Kidney (tissue), 13 donors: ENCODE measurements at regions not wholly inside any gene's neighbourhood (a gene's known extent, or its start where the extent isn't known, plus 50 kb on each side); places are given as distances from the start of the nearest gene placed in this dataset.
"Not testable (repeated sequence)": the region's sequence is repeated elsewhere in the genome, so short reads cannot be mapped to it uniquely, and the experiment has no call there.

Experiments used
- DNase-seq, 5 donors: peaks; one replicate each; pipeline ENCODE4 v3.0.0-alpha.2; 2013 to 2020
- FAIRE-seq: peaks from 2 replicates; lab custom pipeline; 2012; peaks lifted over from hg19 to GRCh38; lab: Jason Lieb, UNC
- H3K27ac ChIP-seq, 2 donors: one replicate each; pipeline ENCODE4 v1.7.0; 2013; ENCODE audit warnings: low read depth in 2 of 2, low read length in 2 of 2, inconsistent platforms in 1 of 2
- H3K27me3 ChIP-seq: one replicate; pipeline ENCODE4 v1.7.1; 2013; ENCODE audit warnings: low read length, inconsistent platforms; ENCODE audit not compliant: control insufficient read depth, insufficient read depth
- H3K36me3 ChIP-seq, 3 donors: one replicate each; pipeline versions ENCODE4 v1.7.0 to v1.7.1; 2013; ENCODE audit warnings: low read length in 3 of 3, control low read depth in 1 of 3, inconsistent platforms in 1 of 3; ENCODE audit not compliant: insufficient read depth in 3 of 3, control insufficient read depth in 2 of 3
- H3K4me1 ChIP-seq, 3 donors: one replicate each; pipeline versions ENCODE4 v1.7.0 to v1.7.1; 2013; ENCODE audit warnings: low read length in 3 of 3, inconsistent platforms in 1 of 3, low read depth in 1 of 3; ENCODE audit not compliant: control insufficient read depth in 2 of 3, insufficient read depth in 2 of 3
- H3K4me3 ChIP-seq, 3 donors: one replicate each; pipeline versions ENCODE4 v1.7.0 to v1.8.1; 2013; ENCODE audit warnings: low read length in 3 of 3, control low read depth in 1 of 3, inconsistent platforms in 1 of 3
- H3K9ac ChIP-seq, 3 donors: one replicate each; pipeline versions ENCODE4 v1.7.0 to v1.7.1; 2013; ENCODE audit warnings: low read length in 3 of 3, control low read depth in 1 of 3, inconsistent platforms in 1 of 3
- H3K9me3 ChIP-seq, 3 donors: one replicate each; pipeline versions ENCODE4 v1.7.0 to v1.7.1; 2013; ENCODE audit warnings: low read length in 3 of 3, control low read depth in 1 of 3, inconsistent platforms in 1 of 3; ENCODE audit not compliant: control insufficient read depth in 2 of 3, insufficient read depth in 1 of 3
- intact Hi-C: fragments of 100-400 bp; cut with DNase I; formaldehyde crosslinking; loops from one replicate; pipeline ENCODE4 v1.11.1; 2022
- TF ChIP-seq, protein P1 (sequence below): IDR thresholded peaks from 3 replicates; pipeline ENCODE4 v1.5.1; 2012; ENCODE audit warnings: mild to moderate bottlenecking, moderate library complexity, borderline replicate concordance; ENCODE audit not compliant: insufficient read depth; ENCODE audit errors: extremely low read depth
- donor health status: control.
- donor health status: control.
- donor health status: control.
- donor health status: control.
- donor health status: control.
- donor health status: DM: yes; HTN: yes; CAD: no.
- donor health status: Normal renal cell carcinoma (clear cell type).

GRCh38 chr7:131934452-131934851, 378.0 kb upstream of the PODXL start:
- FAIRE-seq (peak; percentile 73), DNase-seq (peak in 3 of 5 donors; percentile 31 to 69 (median 54))
- TF ChIP-seq, protein P1, sequence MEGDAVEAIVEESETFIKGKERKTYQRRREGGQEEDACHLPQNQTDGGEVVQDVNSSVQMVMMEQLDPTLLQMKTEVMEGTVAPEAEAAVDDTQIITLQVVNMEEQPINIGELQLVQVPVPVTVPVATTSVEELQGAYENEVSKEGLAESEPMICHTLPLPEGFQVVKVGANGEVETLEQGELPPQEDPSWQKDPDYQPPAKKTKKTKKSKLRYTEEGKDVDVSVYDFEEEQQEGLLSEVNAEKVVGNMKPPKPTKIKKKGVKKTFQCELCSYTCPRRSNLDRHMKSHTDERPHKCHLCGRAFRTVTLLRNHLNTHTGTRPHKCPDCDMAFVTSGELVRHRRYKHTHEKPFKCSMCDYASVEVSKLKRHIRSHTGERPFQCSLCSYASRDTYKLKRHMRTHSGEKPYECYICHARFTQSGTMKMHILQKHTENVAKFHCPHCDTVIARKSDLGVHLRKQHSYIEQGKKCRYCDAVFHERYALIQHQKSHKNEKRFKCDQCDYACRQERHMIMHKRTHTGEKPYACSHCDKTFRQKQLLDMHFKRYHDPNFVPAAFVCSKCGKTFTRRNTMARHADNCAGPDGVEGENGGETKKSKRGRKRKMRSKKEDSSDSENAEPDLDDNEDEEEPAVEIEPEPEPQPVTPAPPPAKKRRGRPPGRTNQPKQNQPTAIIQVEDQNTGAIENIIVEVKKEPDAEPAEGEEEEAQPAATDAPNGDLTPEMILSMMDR = no peak
- Histone ChIP-seq H3K4me1 (peaks cover 0 to 14% (median 13%) of the 10 kb centered on the region in 3 donors), H3K36me3 (no peaks in the 10 kb centered on the region), H3K27me3 (no peaks in the 10 kb centered on the region), H3K9me3 (no peaks in the 10 kb centered on the region), H3K27ac (peak overlapping the region; percentile 37 to 78), H3K4me3 (no peak overlapping the region), H3K9ac (no peak overlapping the region)
- intact Hi-C loops = no loop called here

- no peaks in the 10 kb centered on the region for H3K9me3 ChIP-seq
- no peaks in the 10 kb centered on the region for H3K27me3 ChIP-seq
- intact Hi-C loops = no loop called here
- no peaks in the 10 kb centered on the region for H3K36me3 ChIP-seq
- TF ChIP-seq, protein P1 = no peak
- no peak for DNase-seq
- H3K4me1 ChIP-seq = peaks cover 0 to 14% (median 13%) of the 10 kb centered on the region in 3 donors
- H3K9ac ChIP-seq = no peak overlapping the region
- FAIRE-seq = no peak
- H3K4me3 ChIP-seq = no peak overlapping the region
- H3K27ac ChIP-seq = peak overlapping the region; percentile 2 to 78
Measured at GRCh38 chr7:131933751-131934289, 377.4 kb upstream of the PODXL start.

- FAIRE-seq, H3K9ac ChIP-seq, DNase-seq, H3K9me3 ChIP-seq, H3K27me3 ChIP-seq, intact Hi-C loops, H3K4me3 ChIP-seq, H3K36me3 ChIP-seq: not testable (repeated sequence)
- H3K27ac ChIP-seq = peak overlapping the region in 1 of 2 donors; percentile 8
- H3K4me1 ChIP-seq = peaks cover 0 to 14% (median 13%) of the 10 kb centered on the region in 3 donors
Measured at GRCh38 chr7:131933219-131933618, 376.8 kb upstream of the PODXL start.

DNA sequence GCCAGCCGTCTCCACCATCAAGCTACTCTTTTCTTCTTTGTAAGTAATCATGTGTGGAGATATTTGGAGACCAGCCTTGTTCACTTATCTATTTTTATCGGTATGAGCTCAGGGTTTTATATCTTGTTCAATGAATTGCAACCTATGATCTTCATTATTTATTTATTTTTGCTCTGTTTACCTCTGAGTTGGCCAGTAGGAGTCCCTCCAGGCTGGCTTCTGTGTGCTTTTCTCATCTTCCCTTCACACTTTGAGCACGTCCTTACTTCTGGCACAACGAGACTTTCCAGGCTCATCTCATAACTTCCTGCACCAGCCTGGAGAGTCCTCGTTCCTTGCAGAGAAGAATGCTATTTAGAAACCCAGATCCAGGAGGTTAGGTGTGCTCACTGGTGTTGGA, 375.8 kb upstream of the PODXL start:
- Histone ChIP-seq H3K27me3 (no peaks in the 10 kb centered on the region), H3K4me1 (peaks cover 0 to 14% (median 13%) of the 10 kb centered on the region in 3 donors), H3K9ac (no peak overlapping the region), H3K36me3 (no peaks in the 10 kb centered on the region), H3K27ac (no peak overlapping the region), H3K4me3 (no peak overlapping the region), H3K9me3 (no peaks in the 10 kb centered on the region)
- FAIRE-seq (no peak), DNase-seq (no peak)
- intact Hi-C loops = no loop called here
- TF ChIP-seq, protein P1 = no peak
